ENCODE measurements at regions not wholly inside any gene's neighbourhood (a gene's known extent, or its start where the extent isn't known, plus 50 kb on each side); places are given as distances from the start of the nearest gene placed in this dataset.

DNA sequence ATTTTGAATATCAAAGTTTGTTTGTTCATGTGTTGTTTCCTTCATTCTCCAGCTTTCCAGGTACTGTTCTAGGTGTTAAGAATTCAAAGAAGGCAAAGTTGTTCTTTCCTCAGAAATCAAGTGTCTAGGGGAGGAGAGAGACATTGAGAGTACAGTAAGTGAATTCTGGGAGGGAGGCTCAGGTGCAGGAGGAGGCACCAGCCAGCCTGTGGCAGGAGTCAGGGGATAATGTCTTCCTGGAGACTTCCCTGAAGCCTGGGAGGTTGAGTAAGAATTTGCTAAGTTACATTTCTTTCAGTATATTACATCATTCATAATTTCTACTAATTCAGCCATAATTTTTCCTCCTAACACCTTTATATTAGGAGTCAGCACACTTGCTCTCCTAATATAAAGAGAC is 462.1 kb downstream of the TDRD15 start:
- DNase-seq (ENCODE audit: low read depth) = no peak
- no peak overlapping the region for H3K4me3 ChIP-seq (ENCODE audit: low read depth, low read length)
- TF ChIP-seq, protein P1, sequence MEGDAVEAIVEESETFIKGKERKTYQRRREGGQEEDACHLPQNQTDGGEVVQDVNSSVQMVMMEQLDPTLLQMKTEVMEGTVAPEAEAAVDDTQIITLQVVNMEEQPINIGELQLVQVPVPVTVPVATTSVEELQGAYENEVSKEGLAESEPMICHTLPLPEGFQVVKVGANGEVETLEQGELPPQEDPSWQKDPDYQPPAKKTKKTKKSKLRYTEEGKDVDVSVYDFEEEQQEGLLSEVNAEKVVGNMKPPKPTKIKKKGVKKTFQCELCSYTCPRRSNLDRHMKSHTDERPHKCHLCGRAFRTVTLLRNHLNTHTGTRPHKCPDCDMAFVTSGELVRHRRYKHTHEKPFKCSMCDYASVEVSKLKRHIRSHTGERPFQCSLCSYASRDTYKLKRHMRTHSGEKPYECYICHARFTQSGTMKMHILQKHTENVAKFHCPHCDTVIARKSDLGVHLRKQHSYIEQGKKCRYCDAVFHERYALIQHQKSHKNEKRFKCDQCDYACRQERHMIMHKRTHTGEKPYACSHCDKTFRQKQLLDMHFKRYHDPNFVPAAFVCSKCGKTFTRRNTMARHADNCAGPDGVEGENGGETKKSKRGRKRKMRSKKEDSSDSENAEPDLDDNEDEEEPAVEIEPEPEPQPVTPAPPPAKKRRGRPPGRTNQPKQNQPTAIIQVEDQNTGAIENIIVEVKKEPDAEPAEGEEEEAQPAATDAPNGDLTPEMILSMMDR (IDR thresholded peaks at IDR 0.05; ENCODE audit: control insufficient read depth, extremely low read depth, insufficient read depth) = no peak

DNA sequence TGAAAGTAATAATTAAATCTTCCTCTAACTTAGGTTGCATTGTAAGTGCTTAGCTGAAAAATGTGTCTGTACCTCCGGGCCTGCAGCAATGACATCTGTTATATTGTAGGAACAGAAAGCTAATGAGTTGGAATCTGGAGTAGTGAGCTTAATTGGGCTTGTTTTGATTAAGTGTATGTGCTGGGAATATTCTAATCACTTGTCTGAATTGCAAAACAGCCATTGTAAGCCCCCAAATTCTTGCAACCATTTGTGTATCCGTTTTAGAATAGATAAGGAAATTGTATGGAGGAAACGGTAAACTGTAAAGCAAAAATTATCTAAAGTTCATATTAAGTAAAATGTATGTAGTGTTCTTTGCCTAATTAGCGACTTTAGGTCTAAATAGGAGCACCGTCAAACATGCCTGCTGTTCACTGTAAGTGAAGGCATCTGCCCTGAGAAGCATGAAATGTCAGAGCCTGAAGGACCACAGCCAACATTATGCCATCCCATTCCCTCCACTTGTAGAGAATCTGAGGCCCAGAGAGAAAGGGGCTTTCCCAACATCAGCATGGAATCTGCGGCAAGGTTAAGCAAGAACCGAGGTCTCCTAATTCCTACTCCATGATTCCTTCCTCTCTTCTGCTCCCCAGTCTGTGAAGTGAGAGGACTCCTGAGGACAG is 466.4 kb downstream of the TDRD15 start:
- H3K4me3 ChIP-seq (ENCODE audit: low read depth, low read length) = no peak overlapping the region
- DNase-seq (ENCODE audit: low read depth) = no peak
- TF ChIP-seq, protein P1 (IDR thresholded peaks at IDR 0.05; ENCODE audit: control insufficient read depth, extremely low read depth, insufficient read depth) = no peak

DNA sequence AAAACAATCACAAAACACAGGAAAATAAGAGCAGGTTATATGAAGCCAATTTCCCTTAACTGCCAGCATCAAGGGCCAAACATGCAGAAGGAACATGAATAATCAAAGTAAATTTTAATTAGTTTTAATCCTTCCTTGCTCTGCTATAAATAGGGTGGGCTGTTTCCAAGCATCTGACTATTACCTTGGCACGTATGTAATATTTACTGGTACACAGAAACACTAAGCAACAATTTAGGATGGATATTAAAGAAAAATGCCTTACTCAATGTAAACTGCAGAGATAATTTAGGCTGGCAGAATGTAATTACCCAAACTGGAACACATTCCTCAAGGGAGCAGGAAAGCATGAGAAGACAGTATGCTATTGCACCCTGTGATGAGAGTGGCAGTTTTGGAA is 468.2 kb downstream of the TDRD15 start:
- DNase-seq (ENCODE audit: low read depth) = no peak
- TF ChIP-seq, protein P1 (IDR thresholded peaks at IDR 0.05; ENCODE audit: control insufficient read depth, extremely low read depth, insufficient read depth) = no peak
- H3K4me3 ChIP-seq (ENCODE audit: low read depth, low read length) = no peak overlapping the region

DNA sequence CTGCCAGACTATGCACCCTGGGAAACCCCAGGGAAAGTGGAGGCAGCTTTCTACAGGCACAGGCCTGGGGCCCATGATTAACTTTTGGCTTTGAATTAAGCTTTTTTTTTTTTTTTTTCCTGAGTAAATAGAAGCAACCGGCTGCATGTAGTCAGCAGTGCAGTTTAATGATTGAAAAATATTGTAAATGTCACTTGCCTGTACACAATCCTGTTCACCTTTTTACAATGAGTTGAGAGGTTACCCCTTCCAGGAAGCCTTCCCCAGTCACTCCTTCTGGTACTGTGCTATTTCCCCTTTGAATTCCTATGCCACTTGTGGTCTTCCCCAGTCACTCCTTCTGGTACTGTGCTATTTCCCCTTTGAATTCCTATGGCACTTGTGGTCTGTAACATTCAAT is 475.6 kb downstream of the TDRD15 start:
- no peak overlapping the region for H3K4me3 ChIP-seq (ENCODE audit: low read depth, low read length)
- TF ChIP-seq, protein P1 (IDR thresholded peaks at IDR 0.05; ENCODE audit: control insufficient read depth, extremely low read depth, insufficient read depth) = no peak
- DNase-seq (ENCODE audit: low read depth) = no peak

DNA sequence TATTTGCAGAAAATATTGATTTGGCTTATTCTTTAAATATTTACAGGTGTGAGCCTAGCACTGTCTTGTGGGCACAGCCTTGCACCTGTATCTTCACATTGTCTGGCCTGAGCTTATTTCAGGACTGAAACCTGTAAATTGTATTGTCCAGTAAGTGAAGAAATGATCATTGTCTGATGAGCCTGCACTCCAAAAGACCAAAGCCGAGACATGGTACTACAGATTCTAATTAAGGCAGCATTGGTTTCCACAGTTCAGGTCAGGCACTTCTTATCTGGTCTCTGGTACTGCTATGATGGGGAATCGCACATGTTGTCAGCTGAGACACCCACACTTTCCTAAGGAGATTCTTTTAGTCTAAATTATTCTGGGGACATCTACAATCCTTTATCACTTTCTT is 479.0 kb downstream of the TDRD15 start:
- no peak overlapping the region for H3K4me3 ChIP-seq (ENCODE audit: low read depth, low read length)
- TF ChIP-seq, protein P1 (IDR thresholded peaks at IDR 0.05; ENCODE audit: control insufficient read depth, extremely low read depth, insufficient read depth) = no peak
- no peak for DNase-seq (ENCODE audit: low read depth)

DNA sequence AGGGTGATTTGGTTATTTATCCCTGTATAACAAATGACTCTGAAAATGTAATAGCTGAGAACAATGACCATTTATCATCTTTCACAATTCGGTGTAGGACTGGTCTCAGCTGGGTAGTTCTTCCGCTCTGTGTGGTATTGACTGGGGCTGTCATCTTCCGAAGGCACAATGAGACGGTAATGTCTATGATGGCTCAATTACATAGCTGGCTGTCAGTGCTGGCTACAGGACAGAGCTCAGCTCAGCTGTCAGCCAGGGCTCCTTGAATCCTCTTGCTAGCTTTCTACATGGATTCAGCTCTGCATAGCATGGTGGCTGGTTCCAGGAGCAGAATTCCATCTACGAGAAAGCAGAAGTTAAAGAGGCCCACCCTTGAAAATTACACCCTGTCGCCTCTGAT is 483.8 kb downstream of the TDRD15 start:
- DNase-seq (ENCODE audit: low read depth) = no peak
- TF ChIP-seq, protein P1 (IDR thresholded peaks at IDR 0.05; ENCODE audit: control insufficient read depth, extremely low read depth, insufficient read depth) = no peak
- no peak overlapping the region for H3K4me3 ChIP-seq (ENCODE audit: low read depth, low read length)

DNA sequence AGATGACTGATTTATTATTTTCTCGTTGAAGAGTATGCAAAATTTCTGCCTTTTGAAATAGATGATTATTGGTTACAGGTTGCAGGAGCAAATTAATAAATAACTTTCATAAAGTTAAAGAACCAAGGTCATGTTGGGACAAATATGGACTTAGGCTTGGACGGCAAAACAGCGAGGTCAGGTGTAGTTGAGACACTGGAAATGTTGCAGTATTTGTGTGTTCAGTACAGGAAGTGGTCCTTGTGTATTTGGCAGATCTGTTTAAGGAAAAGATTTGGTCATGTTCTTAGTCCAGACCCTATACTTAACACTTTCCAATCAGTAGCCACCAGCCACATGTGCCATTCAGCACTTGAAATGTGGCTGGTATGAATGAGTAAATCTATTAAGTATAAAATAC is 486.5 kb downstream of the TDRD15 start:
- DNase-seq (ENCODE audit: low read depth) = no peak
- H3K4me3 ChIP-seq (ENCODE audit: low read depth, low read length) = no peak overlapping the region

More for the DNA sequence above, 486.5 kb downstream of the TDRD15 start:
- TF ChIP-seq, protein P1 (IDR thresholded peaks at IDR 0.05; ENCODE audit: control insufficient read depth, extremely low read depth, insufficient read depth) = no peak

Data from LNCaP clone FGC (cell line).